H9 (cell line): ENCODE measurements at regions not wholly inside any gene's neighbourhood (a gene's known extent, or its start where the extent isn't known, plus 50 kb on each side); places are given as distances from the start of the nearest gene placed in this dataset.
"Not testable (repeated sequence)": the region's sequence is repeated elsewhere in the genome, so short reads cannot be mapped to it uniquely, and the experiment has no call there.

Experiments used
- DNase-seq: peaks from one replicate; pipeline ENCODE4 v3.0.0-alpha.2; 2017
- H2AFZ ChIP-seq: one replicate; pipeline ENCODE4 v1.6.1; 2013; ENCODE audit warnings: mild to moderate bottlenecking, low read length, control low read depth, moderate library complexity
- H2AK5ac ChIP-seq: 2 replicates; pipeline ENCODE4 v1.6.1; 2013; ENCODE audit warnings: low read length, control low read depth, mixed read lengths; ENCODE audit not compliant: insufficient read length
- H2BK120ac ChIP-seq: one replicate; pipeline ENCODE4 v1.6.1; 2013; ENCODE audit warnings: low read depth, mild to moderate bottlenecking, low read length, control low read depth, inconsistent platforms; ENCODE audit not compliant: poor library complexity, severe bottlenecking
- H2BK12ac ChIP-seq: 2 replicates; pipeline ENCODE4 v1.6.1; 2013; ENCODE audit warnings: low read length, control low read depth, mixed read lengths, low read depth; ENCODE audit not compliant: insufficient read length
- H2BK15ac ChIP-seq: 2 replicates; pipeline ENCODE4 v1.6.1; 2013; ENCODE audit warnings: low read depth, low read length, control low read depth
- H2BK20ac ChIP-seq: one replicate; pipeline ENCODE4 v1.6.1; 2013; ENCODE audit warnings: low read depth, mild to moderate bottlenecking, low read length, control low read depth, inconsistent platforms; ENCODE audit not compliant: poor library complexity, severe bottlenecking
- H2BK5ac ChIP-seq: 2 replicates; pipeline ENCODE4 v1.6.1; 2013; ENCODE audit warnings: low read length, control low read depth, mixed read lengths; ENCODE audit not compliant: insufficient read length
- H3K14ac ChIP-seq: 2 replicates; pipeline ENCODE4 v1.6.1; 2013; ENCODE audit warnings: low read length, control low read depth; ENCODE audit not compliant: insufficient read depth
- H3K18ac ChIP-seq: 2 replicates; pipeline ENCODE4 v1.6.1; 2013; ENCODE audit warnings: low read depth, mild to moderate bottlenecking, mixed read lengths, low read length, control low read depth; ENCODE audit not compliant: insufficient read length
- H3K23ac ChIP-seq: 2 replicates; pipeline ENCODE4 v1.6.1; 2013; ENCODE audit warnings: low read length, control low read depth, mixed read lengths, low read depth; ENCODE audit not compliant: insufficient read length
- H3K23me2 ChIP-seq: 2 replicates; pipeline ENCODE4 v1.6.1; 2013; ENCODE audit warnings: low read depth, mild to moderate bottlenecking, mixed read lengths, low read length, control low read depth; ENCODE audit not compliant: insufficient read length, poor library complexity, severe bottlenecking
- H3K27ac ChIP-seq: 2 replicates; pipeline ENCODE4 v1.5.1; 2013; ENCODE audit warnings: low read length, control low read depth, mixed read lengths, low read depth; ENCODE audit not compliant: insufficient read length
- H3K27me3 ChIP-seq: 2 replicates; pipeline ENCODE4 v1.6.1; 2013; ENCODE audit warnings: low read length, control low read depth, inconsistent platforms; ENCODE audit not compliant: insufficient read depth
- H3K4ac ChIP-seq: 2 replicates; pipeline ENCODE4 v1.6.1; 2013; ENCODE audit warnings: low read depth, mild to moderate bottlenecking, control low read depth, inconsistent platforms, low read length, moderate library complexity
- H3K4me1 ChIP-seq: 2 replicates; pipeline ENCODE4 v1.6.1; 2013; ENCODE audit warnings: low read length, control low read depth, inconsistent platforms; ENCODE audit not compliant: insufficient read depth
- H3K4me2 ChIP-seq: 2 replicates; pipeline ENCODE4 v1.6.1; 2013; ENCODE audit warnings: low read length, control low read depth, mixed read lengths; ENCODE audit not compliant: insufficient read length, insufficient read depth
- H3K56ac ChIP-seq: 2 replicates; pipeline ENCODE4 v1.6.1; 2013; ENCODE audit warnings: low read depth, mild to moderate bottlenecking, mixed read lengths, low read length, control low read depth; ENCODE audit not compliant: insufficient read length
- H3K79me1 ChIP-seq: 2 replicates; pipeline ENCODE4 v1.6.1; 2013; ENCODE audit warnings: low read depth, mild to moderate bottlenecking, moderate library complexity, low read length, control low read depth, inconsistent platforms; ENCODE audit not compliant: insufficient read depth, poor library complexity, severe bottlenecking
- H3K79me2 ChIP-seq: 2 replicates; pipeline ENCODE4 v1.6.1; 2013; ENCODE audit warnings: low read length, control low read depth, inconsistent platforms; ENCODE audit not compliant: insufficient read depth
- H3K9ac ChIP-seq: 2 replicates; pipeline ENCODE4 v1.6.1; 2013; ENCODE audit warnings: low read length, control low read depth, mixed read lengths; ENCODE audit not compliant: insufficient read length; ENCODE audit errors: extremely low read depth
- H3K9me3 ChIP-seq: one replicate; pipeline ENCODE4 v1.6.1; 2013; ENCODE audit warnings: low read depth, low read length, inconsistent platforms; ENCODE audit not compliant: control insufficient read depth
- H3T11ph ChIP-seq: one replicate; pipeline ENCODE4 v1.6.1; 2013; ENCODE audit warnings: mild to moderate bottlenecking, low read length, control low read depth, inconsistent platforms
- H4K20me1 ChIP-seq: one replicate; pipeline ENCODE4 v1.6.1; 2013; ENCODE audit not compliant: control insufficient read depth, insufficient read length, insufficient read depth
- H4K5ac ChIP-seq: 2 replicates; pipeline ENCODE4 v1.6.1; 2013; ENCODE audit warnings: low read depth, mild to moderate bottlenecking, mixed read lengths, low read length, control low read depth; ENCODE audit not compliant: insufficient read length
- H4K8ac ChIP-seq: replicated peaks from 2 replicates; pipeline ENCODE4 v1.6.1; 2013; ENCODE audit warnings: low read length, control low read depth, mixed read lengths, low read depth; ENCODE audit not compliant: insufficient read length
- H4K91ac ChIP-seq: 2 replicates; pipeline ENCODE4 v1.6.1; 2013; ENCODE audit warnings: low read depth, mild to moderate bottlenecking, moderate library complexity, mixed read lengths, low read length, control low read depth; ENCODE audit not compliant: insufficient read length
- H3K27ac Mint-ChIP-seq, 3 experiments: 2 replicates in 2 of 3; 3 replicates in 1 of 3; pipeline ENCODE4 v1.8.0; 2020 to 2021; ENCODE audit warnings: mixed read lengths in 3 of 3, mild to moderate bottlenecking in 1 of 3, moderate library complexity in 1 of 3
- H3K27me3 Mint-ChIP-seq: 2 replicates; pipeline ENCODE4 v1.8.0; 2021; ENCODE audit warnings: low read depth, mild to moderate bottlenecking, moderate library complexity, mixed read lengths
- H3K36me3 Mint-ChIP-seq, 3 experiments: 2 replicates in 2 of 3; 3 replicates in 1 of 3; pipeline ENCODE4 v1.8.0; 2020 to 2021; ENCODE audit warnings: low read depth in 3 of 3, mixed read lengths in 3 of 3; ENCODE audit not compliant: insufficient read depth in 1 of 3
- H3K4me1 Mint-ChIP-seq, 2 experiments: 2 replicates each; pipeline ENCODE4 v1.8.0; 2020; ENCODE audit warnings: mixed read lengths in 2 of 2
- H3K4me3 Mint-ChIP-seq, 2 experiments: 2 replicates in 1 of 2; 3 replicates in 1 of 2; pipeline ENCODE4 v1.8.0; 2020 to 2021; ENCODE audit warnings: mild to moderate bottlenecking in 2 of 2, mixed read lengths in 2 of 2, moderate library complexity in 1 of 2
- H3K9me3 Mint-ChIP-seq, 2 experiments: 2 replicates in 1 of 2; 3 replicates in 1 of 2; pipeline ENCODE4 v1.8.0; 2020; ENCODE audit warnings: mild to moderate bottlenecking in 2 of 2, mixed read lengths in 2 of 2, moderate library complexity in 1 of 2
- WGBS: extraction: QIAGEN DNeasy Blood & Tissue Kit; methylation state at CpG from one replicate; pipeline ENCODE4 v1.1.7; 2013; ENCODE audit warnings: missing lambda C conversion rate, low lambda C conversion rate, mixed read lengths; ENCODE audit not compliant: insufficient read length; ENCODE audit errors: extremely low coverage; 5-methylcytosine and 5-hydroxymethylcytosine counted together
- TF ChIP-seq, protein P1 (sequence below): fragments of 200-600 bp; sonication (generic); conservative IDR thresholded peaks from 3 replicates; pipeline ENCODE4 v1.8.0; 2021; ENCODE audit warnings: antibody characterized with exemption, mild to moderate bottlenecking

DNA sequence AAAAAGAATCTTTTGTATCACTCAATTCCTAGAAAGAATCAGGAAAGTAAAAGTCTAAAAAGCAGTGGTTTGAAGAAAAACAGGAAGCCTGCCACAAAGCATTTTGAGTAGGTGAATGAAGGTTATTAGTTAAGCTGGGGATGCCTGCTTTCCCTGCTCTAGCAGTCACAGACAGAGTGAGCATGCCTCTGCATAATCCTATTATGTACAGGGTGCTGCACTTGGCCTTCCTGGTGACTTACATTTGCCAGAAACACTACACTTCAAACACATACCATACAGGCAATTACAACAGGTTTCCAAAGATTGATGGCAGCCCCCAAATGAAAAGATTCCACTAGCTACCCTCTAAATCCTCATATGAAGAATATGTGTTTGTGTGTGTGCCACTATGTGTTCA lies 130.8 kb downstream of the TPBG start:
- H2AK5ac ChIP-seq: no peak overlapping the region
- TF ChIP-seq, protein P1, sequence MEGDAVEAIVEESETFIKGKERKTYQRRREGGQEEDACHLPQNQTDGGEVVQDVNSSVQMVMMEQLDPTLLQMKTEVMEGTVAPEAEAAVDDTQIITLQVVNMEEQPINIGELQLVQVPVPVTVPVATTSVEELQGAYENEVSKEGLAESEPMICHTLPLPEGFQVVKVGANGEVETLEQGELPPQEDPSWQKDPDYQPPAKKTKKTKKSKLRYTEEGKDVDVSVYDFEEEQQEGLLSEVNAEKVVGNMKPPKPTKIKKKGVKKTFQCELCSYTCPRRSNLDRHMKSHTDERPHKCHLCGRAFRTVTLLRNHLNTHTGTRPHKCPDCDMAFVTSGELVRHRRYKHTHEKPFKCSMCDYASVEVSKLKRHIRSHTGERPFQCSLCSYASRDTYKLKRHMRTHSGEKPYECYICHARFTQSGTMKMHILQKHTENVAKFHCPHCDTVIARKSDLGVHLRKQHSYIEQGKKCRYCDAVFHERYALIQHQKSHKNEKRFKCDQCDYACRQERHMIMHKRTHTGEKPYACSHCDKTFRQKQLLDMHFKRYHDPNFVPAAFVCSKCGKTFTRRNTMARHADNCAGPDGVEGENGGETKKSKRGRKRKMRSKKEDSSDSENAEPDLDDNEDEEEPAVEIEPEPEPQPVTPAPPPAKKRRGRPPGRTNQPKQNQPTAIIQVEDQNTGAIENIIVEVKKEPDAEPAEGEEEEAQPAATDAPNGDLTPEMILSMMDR: no peak
- no peak overlapping the region for H2BK12ac ChIP-seq
- H2BK20ac ChIP-seq: no peak overlapping the region
- no peak overlapping the region for H3K27ac ChIP-seq
- H3K56ac ChIP-seq: no peak overlapping the region
- no peak overlapping the region for H3K18ac ChIP-seq
- no peak overlapping the region for H2BK5ac ChIP-seq
- H3T11ph ChIP-seq: no peak overlapping the region
- no peak overlapping the region for H3K23ac ChIP-seq
- no peak overlapping the region for H3K14ac ChIP-seq
- H4K20me1 ChIP-seq: no peaks in the 10 kb centered on the region
- no peaks in the 10 kb centered on the region for H3K27me3 ChIP-seq
- H3K4me1 ChIP-seq: no peaks in the 10 kb centered on the region; the same call in 1 of the 2 replicates
- no peak overlapping the region for H4K91ac ChIP-seq
- DNase-seq: no peak
- H3K79me1 ChIP-seq: no peaks in the 10 kb centered on the region
- no peak overlapping the region for H3K4ac ChIP-seq
- H3K79me2 ChIP-seq: no peaks in the 10 kb centered on the region
- Mint-ChIP-seq H3K36me3 (peaks cover 4 to 12% (median 5%) of the 10 kb centered on the region in 3 experiments; a peak in 5 of 7 replicates), H3K27ac (0 out of 7 replicates have a peak overlapping the region, but pooled peaks of 1 of the 3 experiments have one; percentile 44), H3K27me3 (no peaks in the 10 kb centered on the region; the same call in 1 of the 2 replicates), H3K4me1 (peaks cover 16 to 20% of the 10 kb centered on the region in 2 experiments), H3K4me3 (no peak overlapping the region), H3K9me3 (peaks cover 6 to 8% of the 10 kb centered on the region in 2 experiments; a peak in 4 of 5 replicates)
- no peak overlapping the region for H2BK15ac ChIP-seq
- H2AFZ ChIP-seq: no peak overlapping the region
- no peak overlapping the region for H2BK120ac ChIP-seq
- H3K23me2 ChIP-seq: no peaks in the 10 kb centered on the region
- no peak overlapping the region for H4K5ac ChIP-seq
- no peak overlapping the region for H3K9ac ChIP-seq
- no peak overlapping the region for H3K4me2 ChIP-seq
- H3K9me3 ChIP-seq: peaks cover 6% of the 10 kb centered on the region
- no peak overlapping the region for H4K8ac ChIP-seq

DNA sequence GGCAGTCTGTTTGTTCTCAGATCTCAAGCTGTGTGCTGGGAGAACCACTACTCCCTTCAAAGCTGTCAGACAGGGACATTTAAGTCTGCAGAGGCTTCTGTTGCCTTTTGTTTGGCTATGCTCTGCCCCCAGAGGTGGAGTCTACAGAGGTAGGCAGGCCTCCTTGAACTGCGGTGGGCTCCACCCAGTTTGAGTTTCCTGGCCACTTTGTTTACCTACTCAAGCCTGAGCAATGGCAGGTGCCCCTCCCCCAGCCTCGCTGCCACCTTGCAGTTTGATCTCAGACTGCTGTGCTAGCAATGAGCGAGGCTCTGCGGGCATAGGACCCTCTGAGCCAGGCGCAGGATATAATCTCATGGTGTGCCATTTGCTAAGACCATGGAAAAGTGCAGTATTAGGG lies 138.3 kb downstream of the TPBG start:
- not testable (repeated sequence) for H2BK15ac ChIP-seq, H2BK12ac ChIP-seq, H3T11ph ChIP-seq, H4K91ac ChIP-seq, H3K23me2 ChIP-seq, H3K9me3 ChIP-seq, H3K4me2 ChIP-seq, H4K20me1 ChIP-seq, H3K4ac ChIP-seq, H2AFZ ChIP-seq, H3K14ac ChIP-seq, H3K79me2 ChIP-seq, H3K27ac ChIP-seq, H3K23ac ChIP-seq, H3K27ac Mint-ChIP-seq, H2BK20ac ChIP-seq, H3K4me3 Mint-ChIP-seq, H3K18ac ChIP-seq, H2AK5ac ChIP-seq, H3K4me1 Mint-ChIP-seq, H3K56ac ChIP-seq, H3K27me3 ChIP-seq, H3K9ac ChIP-seq, H2BK5ac ChIP-seq, H2BK120ac ChIP-seq, H3K4me1 ChIP-seq, H4K8ac ChIP-seq, H3K79me1 ChIP-seq, H3K27me3 Mint-ChIP-seq, DNase-seq, H4K5ac ChIP-seq
- Mint-ChIP-seq H3K9me3 (peaks cover 11 to 12% of the 10 kb centered on the region in 2 experiments), H3K36me3 (peaks cover 0 to 16% (median 4%) of the 10 kb centered on the region in 3 experiments; a peak in 5 of 7 replicates)
- WGBS: no CpG with 5 or more reads among the region's 5 CpGs
